ENCODE measurements at regions not wholly inside any gene's neighbourhood (a gene's known extent, or its start where the extent isn't known, plus 50 kb on each side); places are given as distances from the start of the nearest gene placed in this dataset.
"Not testable (repeated sequence)": the region's sequence is repeated elsewhere in the genome, so short reads cannot be mapped to it uniquely, and the experiment has no call there.

DNA sequence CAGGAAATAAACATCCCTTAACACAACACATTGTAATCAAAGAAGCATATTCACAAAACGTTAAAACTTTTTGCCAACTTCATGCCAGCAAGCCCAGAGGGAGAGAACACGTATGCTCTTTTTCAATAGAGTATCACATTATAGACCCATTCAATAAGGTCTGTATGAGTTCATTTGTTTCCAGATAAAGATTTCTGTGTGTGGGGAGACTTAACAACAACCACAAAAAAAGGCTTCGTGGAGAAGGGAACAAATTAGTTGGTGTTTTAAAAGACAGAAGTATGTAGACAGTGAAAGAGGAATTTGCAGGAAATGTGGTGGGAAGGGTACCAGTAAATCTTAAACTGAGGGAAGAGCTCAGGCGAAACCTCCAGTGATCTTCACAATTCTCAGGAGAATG is 103.4 kb downstream of the SPDYE17 start:
- in situ Hi-C loops (cut with MboI; ENCODE audit: low sequenced_read_pairs, unreplicated experiment); DNase-seq (ENCODE audit: low spot score): not testable (repeated sequence)

DNA sequence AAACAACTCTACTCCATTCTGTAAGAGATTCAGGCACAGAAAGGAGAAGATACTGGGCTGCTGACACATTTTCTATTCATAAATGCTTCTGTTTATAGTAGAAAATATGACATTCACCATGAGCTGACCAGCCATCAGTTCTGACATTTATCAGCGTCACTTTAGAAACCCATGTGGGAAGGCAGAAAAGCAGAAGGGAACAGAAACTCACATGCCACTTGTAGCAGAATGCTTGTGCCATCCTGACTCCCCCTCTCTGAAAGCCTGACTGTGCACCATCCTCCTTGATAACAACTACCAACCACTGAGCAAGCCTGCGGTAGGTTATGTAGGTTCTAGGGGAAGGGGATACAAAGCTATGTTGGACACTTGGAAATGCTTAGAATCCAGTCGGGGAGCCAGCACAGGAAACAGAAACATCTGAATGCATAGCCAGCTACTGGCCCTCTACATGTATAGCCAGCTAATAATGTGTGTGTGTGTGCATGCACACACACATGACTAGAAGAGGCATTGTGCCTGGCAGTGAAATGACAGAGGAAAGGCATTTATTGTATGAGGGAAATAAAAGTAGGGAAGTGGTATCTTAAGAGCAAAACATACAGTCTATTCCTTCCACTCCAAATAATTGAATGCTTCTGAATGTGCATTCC is 104.3 kb downstream of the SPDYE17 start:
- DNase-seq (ENCODE audit: low spot score); in situ Hi-C loops (cut with MboI; ENCODE audit: low sequenced_read_pairs, unreplicated experiment): not testable (repeated sequence)

DNA sequence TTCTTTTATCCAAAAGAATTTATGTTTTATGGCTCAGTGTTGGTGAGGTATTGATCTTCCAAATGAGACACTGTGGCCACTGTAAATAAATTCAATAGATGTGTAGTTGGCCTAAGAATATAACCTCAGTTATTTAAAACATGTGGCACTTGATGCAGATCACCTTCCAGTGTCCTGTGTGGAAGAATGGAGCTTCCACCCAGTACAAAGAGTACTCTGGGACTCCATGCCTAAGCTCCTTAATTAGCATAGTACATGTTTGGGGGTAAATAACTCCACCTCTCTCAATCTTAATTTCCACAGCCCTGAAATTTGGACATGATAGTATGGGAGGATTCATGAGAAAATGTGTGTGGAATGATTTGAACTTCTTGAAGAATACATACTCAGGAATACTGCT is 105.7 kb downstream of the SPDYE17 start:
- DNase-seq (ENCODE audit: low spot score); in situ Hi-C loops (cut with MboI; ENCODE audit: low sequenced_read_pairs, unreplicated experiment): not testable (repeated sequence)

DNA sequence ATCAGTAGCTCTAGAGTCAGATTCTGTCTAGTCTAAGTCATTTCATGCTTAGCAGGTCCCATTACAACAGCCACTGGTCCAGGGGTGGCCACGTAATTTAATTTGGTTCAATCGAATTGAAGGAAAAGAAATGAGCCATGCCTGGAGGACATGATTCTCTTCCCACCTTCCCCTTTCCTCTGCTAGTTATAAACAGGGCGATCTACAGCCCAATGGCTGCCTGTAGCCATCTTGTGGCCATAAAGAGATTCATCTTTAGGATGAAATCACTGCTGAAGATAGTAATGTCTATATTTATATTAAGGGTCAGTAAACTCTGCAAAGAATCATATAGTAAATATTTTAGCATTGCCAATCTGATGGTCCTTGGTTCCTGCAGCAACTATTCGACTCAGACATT is 107.4 kb downstream of the SPDYE17 start:
- in situ Hi-C loops (cut with MboI; ENCODE audit: low sequenced_read_pairs, unreplicated experiment); DNase-seq (ENCODE audit: low spot score): not testable (repeated sequence)

DNA sequence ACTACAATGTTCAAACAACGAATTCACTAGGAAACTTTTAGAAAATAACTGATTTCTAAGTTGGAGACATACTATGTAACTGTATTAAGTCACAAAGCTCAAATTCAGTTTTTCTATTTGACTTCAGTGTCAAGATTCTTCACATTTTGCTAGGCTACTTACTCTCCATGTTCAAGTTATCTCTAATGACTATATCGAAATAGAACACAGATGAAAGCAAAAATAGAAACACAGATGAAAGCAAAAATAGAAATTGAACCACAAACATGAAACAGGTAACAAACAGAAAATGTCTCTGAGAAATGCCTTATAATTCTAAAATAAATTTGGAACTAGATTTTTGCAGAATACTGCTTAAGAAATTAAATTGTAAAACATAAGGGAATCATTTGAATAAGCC is 113.5 kb downstream of the SPDYE17 start:
- in situ Hi-C loops (cut with MboI; ENCODE audit: low sequenced_read_pairs, unreplicated experiment); DNase-seq (ENCODE audit: low spot score): not testable (repeated sequence)

DNA sequence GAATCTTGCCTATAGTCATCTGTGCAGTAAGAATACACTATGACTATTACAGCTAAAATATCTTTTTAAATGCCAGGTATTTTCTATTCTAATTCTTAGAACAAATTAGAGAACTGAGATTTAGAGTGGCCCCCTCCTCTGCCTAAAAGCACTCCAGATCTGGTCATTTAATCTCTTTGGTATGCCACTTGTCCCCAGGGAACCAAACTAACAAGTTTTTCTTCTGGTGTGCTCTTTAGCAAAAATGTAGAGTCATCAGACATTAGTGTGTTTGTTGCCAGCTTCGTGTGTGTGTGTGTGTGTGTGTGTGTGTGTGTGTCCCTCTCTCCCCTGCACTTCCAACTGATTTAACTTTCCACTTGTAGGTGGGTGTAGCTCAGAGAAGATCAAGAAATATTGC is 117.8 kb downstream of the SPDYE17 start:
- in situ Hi-C loops (cut with MboI; ENCODE audit: low sequenced_read_pairs, unreplicated experiment), result not testable (repeated sequence)

DNA sequence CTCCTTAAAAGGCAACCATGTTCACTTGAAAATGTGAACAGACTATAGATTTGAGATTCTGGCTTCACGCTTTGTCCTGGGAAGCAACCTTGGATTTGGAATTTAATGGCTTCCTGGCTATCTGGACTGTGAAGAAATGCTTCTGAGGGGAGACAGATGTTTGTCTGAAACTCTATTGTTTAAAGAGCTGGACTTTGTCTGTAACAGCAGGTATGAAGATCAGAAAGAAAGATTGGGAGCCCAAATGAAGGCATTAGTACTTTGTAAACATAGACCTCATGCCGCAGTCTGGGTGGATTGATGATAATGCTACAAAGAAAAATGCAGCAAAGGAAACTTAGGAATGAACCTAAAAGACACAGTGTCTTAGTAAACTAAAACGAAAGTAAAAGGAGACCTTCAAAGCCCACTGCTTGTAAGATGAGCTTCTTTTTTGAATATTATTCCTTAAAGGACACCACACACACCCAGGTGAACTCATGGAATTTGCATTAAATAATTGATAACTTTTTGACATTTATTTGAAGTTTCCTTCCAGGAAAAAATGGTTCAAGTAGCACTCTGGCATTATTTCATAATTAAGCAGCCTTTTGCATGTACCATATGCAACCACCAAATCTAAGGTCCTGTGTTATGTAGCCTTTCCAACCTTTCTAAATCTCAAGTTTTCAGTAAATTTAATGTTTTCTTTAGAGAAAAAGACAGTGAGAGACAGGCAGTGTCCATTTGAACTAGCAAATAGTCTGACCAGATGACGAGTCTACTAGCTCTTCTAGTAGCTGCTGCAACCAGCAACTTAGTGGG is 119.9 kb downstream of the SPDYE17 start:
- in situ Hi-C loops (cut with MboI; ENCODE audit: low sequenced_read_pairs, unreplicated experiment); DNase-seq (ENCODE audit: low spot score): not testable (repeated sequence)

More for the DNA sequence above, 117.8 kb downstream of the SPDYE17 start:
- DNase-seq (ENCODE audit: low spot score), result not testable (repeated sequence)

DNA sequence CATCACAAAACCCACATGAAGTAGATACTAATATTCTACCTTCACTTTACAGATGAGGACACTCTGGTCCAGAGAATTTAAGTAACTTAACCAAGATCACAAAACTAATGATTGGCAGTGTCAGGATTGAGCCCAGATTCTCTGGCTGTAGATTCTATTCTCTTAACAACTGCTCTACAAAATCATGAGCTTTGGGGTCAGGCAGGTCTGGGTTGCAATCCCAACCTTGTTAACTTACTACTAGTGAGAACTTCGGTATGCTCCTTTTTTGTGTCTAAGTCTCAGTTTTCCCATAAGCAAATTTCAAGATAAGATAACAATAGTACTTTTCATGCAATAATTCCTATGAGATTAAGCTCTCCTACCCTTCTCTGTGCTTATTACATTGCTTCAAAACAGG is 127.5 kb downstream of the SPDYE17 start:
- DNase-seq (ENCODE audit: low spot score); in situ Hi-C loops (cut with MboI; ENCODE audit: low sequenced_read_pairs, unreplicated experiment): not testable (repeated sequence)

DNA sequence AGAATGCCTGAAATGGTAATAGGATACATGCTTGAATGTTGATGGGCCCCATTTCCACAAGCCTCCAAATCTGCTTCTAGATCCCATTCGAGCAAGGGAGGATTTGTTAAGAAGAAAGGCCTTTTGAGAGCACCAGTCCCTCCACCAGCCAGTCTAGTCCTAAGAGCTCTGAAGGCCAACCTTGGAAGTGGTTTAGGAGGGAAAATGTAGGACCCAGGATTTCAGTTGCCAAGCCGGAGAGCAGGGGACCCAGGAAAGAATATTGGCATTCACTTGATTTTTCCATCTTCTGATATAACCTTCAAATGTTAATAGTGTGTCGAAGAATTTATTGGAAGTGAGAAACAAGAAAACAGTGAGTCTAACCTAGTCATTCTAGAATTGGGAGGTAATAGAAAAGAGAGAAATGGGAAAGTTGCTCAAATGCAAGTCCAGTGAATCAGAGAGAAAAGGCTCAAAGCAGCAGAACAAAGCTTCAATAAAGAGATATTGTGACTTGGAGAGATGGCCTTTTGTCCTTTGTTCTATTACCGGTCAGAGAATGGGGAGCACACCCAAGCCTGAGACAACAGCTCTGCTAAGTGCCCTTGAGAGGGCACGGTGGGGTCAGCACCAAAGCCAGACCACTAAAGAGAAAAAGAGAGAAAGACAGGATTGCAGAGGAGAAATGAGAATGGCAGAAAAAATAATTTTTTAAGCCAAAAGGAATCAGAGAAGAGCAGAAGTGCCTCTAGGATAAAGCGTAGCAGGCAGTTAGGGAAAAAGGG is 130.0 kb downstream of the SPDYE17 start:
- in situ Hi-C loops (cut with MboI; ENCODE audit: low sequenced_read_pairs, unreplicated experiment); DNase-seq (ENCODE audit: low spot score): not testable (repeated sequence)

DNA sequence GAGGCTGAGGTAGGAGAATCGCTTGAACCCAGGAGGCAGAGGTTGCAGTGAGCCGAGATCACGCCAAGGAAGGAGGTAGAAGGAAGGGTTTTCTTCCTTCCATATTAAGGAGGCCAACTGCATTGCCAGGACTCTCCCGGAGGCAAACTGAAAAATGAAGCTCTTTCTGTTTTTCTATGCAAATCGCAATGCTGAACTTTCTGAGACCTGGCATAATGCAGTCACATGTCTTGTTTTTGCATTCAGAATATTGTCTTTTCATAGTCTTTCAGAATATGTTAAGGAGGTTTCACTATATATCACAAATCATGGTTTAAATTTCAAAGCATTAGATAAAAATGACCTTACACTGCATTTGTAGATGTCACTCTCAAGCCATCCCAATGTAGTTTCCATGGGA is 133.4 kb downstream of the SPDYE17 start:
- in situ Hi-C loops (cut with MboI; ENCODE audit: low sequenced_read_pairs, unreplicated experiment); DNase-seq (ENCODE audit: low spot score): not testable (repeated sequence)

DNA sequence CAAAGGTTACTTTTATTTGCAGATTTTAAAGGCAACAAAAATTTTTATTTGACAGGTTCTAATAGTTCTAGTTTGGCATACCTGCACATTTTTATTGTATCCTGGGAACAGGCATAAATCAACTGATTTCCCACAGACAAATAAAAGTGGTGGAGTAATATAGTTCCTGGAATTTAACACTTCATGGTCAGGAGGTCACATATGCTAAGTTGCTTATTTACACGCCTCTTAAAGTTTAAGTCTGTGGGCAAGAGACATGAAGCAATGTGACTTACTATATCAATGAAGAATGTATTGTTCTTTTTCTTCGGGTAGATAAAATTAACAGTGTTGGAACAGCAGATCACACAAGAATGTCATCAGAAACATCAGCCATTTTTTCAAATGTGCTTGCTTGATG is 135.2 kb downstream of the SPDYE17 start:
- DNase-seq (ENCODE audit: low spot score); in situ Hi-C loops (cut with MboI; ENCODE audit: low sequenced_read_pairs, unreplicated experiment): not testable (repeated sequence)

DNA sequence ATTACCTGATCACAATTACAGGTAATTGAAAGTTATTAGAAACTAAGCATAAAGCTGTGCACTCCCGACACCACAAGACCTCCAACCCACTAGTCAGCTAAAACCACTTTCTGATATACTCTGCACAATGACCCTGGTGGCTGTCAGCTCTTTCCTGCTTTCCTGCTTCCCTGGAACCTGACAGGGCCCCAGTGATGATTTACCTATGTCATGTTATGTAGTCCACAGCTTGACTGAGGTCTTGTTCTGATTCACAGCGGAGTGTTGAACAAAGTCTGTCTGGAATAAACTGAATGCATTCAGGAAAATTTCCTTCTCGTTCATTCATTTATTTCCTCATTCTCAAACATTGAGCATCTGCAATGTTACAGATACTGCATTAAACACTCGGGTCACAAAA is 136.5 kb downstream of the SPDYE17 start:
- DNase-seq (ENCODE audit: low spot score); in situ Hi-C loops (cut with MboI; ENCODE audit: low sequenced_read_pairs, unreplicated experiment): not testable (repeated sequence)

DNA sequence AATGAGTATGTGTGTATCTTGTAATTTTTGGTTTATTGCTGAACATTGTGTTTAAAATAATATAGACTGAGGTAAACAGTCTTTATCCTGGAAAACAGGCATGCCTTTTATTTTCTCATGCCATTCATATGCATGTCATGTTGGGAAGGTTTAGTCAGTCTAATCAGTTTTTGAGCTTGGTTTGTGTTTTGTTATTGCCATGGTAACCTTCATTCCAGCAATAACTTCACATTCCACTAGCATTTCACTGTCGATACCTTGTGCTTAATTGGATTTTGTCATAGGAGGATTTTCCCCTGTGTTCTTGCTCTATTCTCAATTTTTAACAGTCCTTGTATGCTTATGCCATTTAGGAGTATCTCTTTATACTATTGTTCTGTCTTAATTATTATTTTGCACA is 140.4 kb downstream of the SPDYE17 start:
- in situ Hi-C loops (cut with MboI; ENCODE audit: low sequenced_read_pairs, unreplicated experiment), result not testable (repeated sequence)

DNA sequence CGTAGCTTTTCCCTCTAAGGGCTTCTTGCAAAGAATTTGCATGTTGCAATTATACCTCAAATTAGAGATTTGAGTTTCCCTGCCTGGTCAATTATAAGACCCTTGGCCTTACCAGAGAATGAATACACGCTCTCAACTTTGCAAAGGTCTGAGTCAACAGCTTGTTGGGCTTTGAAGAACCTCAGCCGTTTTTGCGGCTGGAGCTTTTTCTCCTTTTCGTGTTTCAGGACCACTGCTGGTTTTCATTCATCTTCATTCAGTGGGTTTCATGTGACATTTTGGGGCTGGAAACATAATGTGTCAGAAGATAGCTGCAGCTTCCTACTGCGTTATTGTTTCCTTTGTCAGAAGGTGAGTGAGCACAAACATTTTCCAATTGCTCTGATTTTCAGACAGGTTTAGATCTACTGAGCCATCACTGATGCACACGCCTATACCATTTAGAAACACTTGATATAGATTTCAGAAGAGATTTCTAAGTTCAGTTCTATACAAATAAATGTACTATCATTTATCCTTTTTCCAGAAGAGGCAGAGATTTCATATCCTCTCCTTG is 152.3 kb downstream of the SPDYE17 start:
- DNase-seq (ENCODE audit: low spot score); in situ Hi-C loops (cut with MboI; ENCODE audit: low sequenced_read_pairs, unreplicated experiment): not testable (repeated sequence)

More for the DNA sequence above, 140.4 kb downstream of the SPDYE17 start:
- DNase-seq (ENCODE audit: low spot score), result not testable (repeated sequence)

DNA sequence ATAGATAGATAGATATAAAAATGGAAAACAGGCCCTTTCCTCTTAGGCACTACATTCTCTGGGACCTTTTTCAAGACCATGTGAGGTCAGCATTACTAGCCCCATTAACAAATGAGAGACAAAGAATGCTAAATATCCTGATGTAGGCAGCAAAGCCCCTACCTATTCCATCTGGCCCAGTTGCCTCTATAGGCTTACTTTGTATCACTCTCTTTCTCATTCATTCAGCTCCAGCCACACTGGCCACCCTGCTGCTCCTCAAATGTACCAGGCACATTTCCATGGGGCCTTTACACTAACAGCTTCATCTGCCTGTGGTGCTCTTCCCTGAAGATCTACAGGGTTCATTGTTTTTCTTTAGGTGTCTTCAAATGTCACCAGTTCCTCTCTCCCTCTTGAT is 156.4 kb downstream of the SPDYE17 start:
- DNase-seq (ENCODE audit: low spot score); in situ Hi-C loops (cut with MboI; ENCODE audit: low sequenced_read_pairs, unreplicated experiment): not testable (repeated sequence)

DNA sequence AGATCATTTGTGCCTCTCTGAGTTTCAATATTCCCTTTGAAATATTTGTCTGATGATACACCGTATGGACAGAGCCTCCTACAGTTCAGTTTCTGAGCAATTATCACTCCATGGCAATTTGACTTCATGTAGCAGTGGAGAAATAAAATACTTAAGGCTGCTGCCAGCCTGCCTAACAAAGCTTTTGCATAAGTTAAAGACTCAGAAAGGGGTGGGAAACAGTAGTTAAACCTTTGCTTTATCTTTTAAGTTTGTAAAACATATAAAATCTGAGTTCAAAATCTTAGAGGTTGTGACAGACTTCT is 161.7 kb downstream of the SPDYE17 start:
- in situ Hi-C loops (cut with MboI; ENCODE audit: low sequenced_read_pairs, unreplicated experiment); DNase-seq (ENCODE audit: low spot score): not testable (repeated sequence)

DNA sequence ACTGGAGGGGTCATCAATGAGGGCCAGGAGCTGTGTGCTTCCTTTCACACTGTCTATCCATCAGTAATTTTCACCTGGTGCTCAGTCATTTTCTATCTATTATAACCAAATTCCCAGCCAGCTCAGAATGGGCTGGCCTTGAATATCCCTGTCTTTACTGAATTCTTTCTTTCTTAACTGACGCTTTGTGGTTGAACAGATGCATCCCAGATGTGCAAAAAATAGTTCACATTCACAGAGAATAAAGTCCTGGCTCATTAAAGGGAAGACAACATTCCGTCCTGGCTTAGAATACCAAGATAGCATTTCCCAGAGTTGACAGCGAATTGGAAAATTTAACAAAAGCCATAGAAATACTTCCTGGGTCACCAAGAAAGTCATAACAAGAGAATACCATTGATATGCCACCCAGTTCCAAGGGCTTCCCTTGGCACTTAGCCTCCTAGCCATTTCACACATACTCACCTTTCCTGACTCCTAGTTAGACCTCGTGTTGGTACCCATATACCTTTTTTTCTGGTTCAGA is 164.7 kb downstream of the SPDYE17 start:
- DNase-seq (ENCODE audit: low spot score); in situ Hi-C loops (cut with MboI; ENCODE audit: low sequenced_read_pairs, unreplicated experiment): not testable (repeated sequence)

DNA sequence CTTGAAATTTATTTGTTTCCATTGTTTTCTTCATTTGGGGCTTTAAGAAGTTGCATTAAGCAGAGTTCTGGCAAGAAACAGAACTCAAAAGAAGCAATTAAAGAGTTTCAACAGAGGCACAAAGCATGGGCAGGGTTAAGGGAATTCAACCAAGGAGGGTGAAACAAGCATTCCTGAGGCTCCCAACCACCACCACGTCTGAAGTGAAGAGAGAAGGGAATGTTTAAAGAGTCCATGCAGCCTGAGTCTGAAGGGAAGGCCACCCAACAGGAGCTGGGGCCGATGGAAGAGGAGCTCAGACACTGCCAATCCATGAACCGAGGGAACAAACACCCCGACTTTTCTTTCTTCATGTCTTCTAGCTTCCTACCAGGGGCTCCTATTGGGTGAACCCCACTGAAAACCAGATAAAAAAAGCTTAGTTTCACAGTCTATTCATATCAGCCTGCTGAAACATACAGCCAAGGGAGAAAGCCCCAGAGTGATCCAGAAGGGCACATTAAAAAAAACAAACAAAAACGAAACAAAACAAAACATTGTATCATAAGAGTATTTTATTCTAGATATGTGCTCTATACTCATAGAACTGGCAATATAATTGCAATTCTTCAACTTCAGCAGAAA is 168.9 kb downstream of the SPDYE17 start:
- in situ Hi-C loops (cut with MboI; ENCODE audit: low sequenced_read_pairs, unreplicated experiment), result not testable (repeated sequence)

More for the DNA sequence above, 168.9 kb downstream of the SPDYE17 start:
- DNase-seq (ENCODE audit: low spot score), result not testable (repeated sequence)

All from GM13976 (cell line).